HFFc6 (cell line): ENCODE measurements at regions not wholly inside any gene's neighbourhood (a gene's known extent, or its start where the extent isn't known, plus 50 kb on each side); places are given as distances from the start of the nearest gene placed in this dataset.

ENCODE experiments used
- DNase-seq: peaks from one replicate; pipeline ENCODE4 v3.0.0-alpha.2; 2018
- H3K27ac Mint-ChIP-seq: 2 replicates; pipeline ENCODE4 v1.8.0; 2020; ENCODE audit warnings: mild to moderate bottlenecking, mixed read lengths
- H3K27me3 Mint-ChIP-seq: 2 replicates; pipeline ENCODE4 v1.8.0; 2021; ENCODE audit warnings: mild to moderate bottlenecking, moderate library complexity, mixed read lengths; ENCODE audit not compliant: insufficient read depth
- H3K36me3 Mint-ChIP-seq: 2 replicates; pipeline ENCODE4 v1.8.0; 2021; ENCODE audit warnings: low read depth, mixed read lengths
- H3K4me1 Mint-ChIP-seq: 2 replicates; pipeline ENCODE4 v1.8.0; 2020; ENCODE audit warnings: low read depth, mixed read lengths
- H3K4me3 Mint-ChIP-seq: 2 replicates; pipeline ENCODE4 v1.8.0; 2020; ENCODE audit warnings: mild to moderate bottlenecking, moderate library complexity, mixed read lengths
- H3K9me3 Mint-ChIP-seq: 2 replicates; pipeline ENCODE4 v1.8.0; 2020; ENCODE audit warnings: mild to moderate bottlenecking, mixed read lengths
- TF ChIP-seq, protein P1 (sequence below): fragments of 200-600 bp; sonication (generic); IDR thresholded peaks from 2 replicates; pipeline ENCODE4 v1.5.0; 2021; ENCODE audit warnings: antibody characterized with exemption, mild to moderate bottlenecking

DNA sequence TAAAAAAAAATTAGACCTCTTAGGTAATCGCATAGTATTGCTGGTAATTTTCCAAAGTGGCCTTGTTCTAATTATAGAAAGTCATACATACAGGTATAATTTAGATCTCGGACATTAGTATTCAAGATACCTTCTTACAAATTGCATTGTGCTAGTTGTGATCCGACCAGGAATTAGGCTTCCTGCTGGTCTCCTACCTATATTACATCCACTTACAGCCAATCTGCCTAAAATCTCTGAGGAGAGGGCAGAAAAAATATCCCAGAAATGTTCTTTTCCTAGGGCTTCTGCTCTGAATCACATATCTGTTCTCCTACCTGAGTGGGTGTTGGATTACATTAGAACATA, 314.7 kb upstream of the GULP1 start:
- H3K4me1 Mint-ChIP-seq: peaks cover 9% of the 10 kb centered on the region
- no peak overlapping the region for H3K27ac Mint-ChIP-seq
- no peak overlapping the region for H3K4me3 Mint-ChIP-seq
- H3K9me3 Mint-ChIP-seq: no peaks in the 10 kb centered on the region
- TF ChIP-seq, protein P1, sequence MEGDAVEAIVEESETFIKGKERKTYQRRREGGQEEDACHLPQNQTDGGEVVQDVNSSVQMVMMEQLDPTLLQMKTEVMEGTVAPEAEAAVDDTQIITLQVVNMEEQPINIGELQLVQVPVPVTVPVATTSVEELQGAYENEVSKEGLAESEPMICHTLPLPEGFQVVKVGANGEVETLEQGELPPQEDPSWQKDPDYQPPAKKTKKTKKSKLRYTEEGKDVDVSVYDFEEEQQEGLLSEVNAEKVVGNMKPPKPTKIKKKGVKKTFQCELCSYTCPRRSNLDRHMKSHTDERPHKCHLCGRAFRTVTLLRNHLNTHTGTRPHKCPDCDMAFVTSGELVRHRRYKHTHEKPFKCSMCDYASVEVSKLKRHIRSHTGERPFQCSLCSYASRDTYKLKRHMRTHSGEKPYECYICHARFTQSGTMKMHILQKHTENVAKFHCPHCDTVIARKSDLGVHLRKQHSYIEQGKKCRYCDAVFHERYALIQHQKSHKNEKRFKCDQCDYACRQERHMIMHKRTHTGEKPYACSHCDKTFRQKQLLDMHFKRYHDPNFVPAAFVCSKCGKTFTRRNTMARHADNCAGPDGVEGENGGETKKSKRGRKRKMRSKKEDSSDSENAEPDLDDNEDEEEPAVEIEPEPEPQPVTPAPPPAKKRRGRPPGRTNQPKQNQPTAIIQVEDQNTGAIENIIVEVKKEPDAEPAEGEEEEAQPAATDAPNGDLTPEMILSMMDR: no peak
- no peak for DNase-seq
- H3K36me3 Mint-ChIP-seq: no peaks in the 10 kb centered on the region
- no peaks in the 10 kb centered on the region for H3K27me3 Mint-ChIP-seq

DNA sequence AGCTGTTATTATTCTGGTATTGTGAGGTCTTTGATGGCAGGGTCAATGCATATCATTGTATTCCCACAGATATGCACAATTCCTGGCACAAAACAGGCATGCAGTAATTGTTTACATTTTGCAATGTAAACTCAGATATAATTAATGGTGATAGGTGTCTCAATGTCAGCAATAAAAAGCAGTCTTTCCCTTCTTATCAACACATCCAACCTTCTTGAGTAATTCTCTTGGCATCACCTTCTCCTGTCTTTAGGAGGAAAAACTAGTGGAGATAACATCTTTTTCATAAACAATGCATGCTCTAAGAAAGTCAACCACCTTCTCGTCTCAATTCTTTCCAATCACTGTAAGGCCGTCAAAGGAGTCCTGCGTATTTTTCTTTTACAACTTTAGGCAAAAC, 313.3 kb upstream of the GULP1 start:
- no peak for DNase-seq
- H3K4me3 Mint-ChIP-seq: no peak overlapping the region
- no peaks in the 10 kb centered on the region for H3K9me3 Mint-ChIP-seq
- TF ChIP-seq, protein P1: no peak
- H3K4me1 Mint-ChIP-seq: peaks cover 22% of the 10 kb centered on the region
- no peaks in the 10 kb centered on the region for H3K27me3 Mint-ChIP-seq
- no peaks in the 10 kb centered on the region for H3K36me3 Mint-ChIP-seq
- H3K27ac Mint-ChIP-seq: no peak overlapping the region

DNA sequence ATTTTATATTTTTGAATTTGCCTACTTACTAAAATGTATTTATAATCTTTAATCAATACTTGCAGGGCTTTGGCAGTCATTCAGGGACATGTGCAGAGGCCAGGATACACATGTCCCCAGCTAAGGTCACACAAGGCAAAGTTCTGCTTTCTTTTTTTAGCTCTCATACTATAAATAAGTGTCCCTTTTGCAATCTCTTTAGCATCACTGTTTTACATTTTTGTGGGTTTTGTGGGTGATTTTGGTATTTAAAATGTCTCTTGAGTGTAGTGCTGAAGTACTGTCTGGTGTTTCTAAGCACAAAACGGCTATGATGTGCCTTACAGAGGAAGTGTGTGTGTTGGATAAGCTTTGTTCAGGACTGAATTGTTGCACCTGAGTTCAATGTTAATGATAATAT, 309.0 kb upstream of the GULP1 start:
- Mint-ChIP-seq H3K4me3 (no peak overlapping the region), H3K36me3 (no peaks in the 10 kb centered on the region), H3K27ac (0 out of 2 replicates have a peak overlapping the region, but pooled peaks have one; percentile 5), H3K9me3 (no peaks in the 10 kb centered on the region), H3K4me1 (peaks cover 32% of the 10 kb centered on the region), H3K27me3 (no peaks in the 10 kb centered on the region; the same call in 1 of the 2 replicates)
- TF ChIP-seq, protein P1: no peak
- peak; percentile 86 for DNase-seq

DNA sequence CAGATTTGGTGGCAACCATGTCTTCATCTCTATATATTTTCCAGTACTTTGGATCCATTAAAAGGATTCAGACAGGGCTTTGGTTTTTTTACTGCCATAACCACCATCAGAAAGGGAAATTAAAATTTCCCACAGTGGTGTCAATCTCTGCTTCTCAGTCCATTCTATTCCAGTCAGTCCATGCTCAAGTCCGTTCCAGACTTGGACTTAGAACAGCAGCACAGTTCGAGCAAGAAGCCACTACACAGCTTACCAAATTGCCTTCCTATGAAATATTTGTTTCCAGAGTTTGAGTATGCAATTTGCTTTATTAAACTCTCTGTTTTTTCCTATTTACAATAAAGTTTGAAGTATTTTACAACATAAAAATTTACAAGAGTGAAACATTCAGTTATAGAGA, 306.5 kb upstream of the GULP1 start:
- TF ChIP-seq, protein P1: no peak
- DNase-seq: no peak
- Mint-ChIP-seq H3K36me3 (no peaks in the 10 kb centered on the region), H3K9me3 (no peaks in the 10 kb centered on the region), H3K27ac (no peak overlapping the region), H3K27me3 (no peaks in the 10 kb centered on the region; the same call in 1 of the 2 replicates), H3K4me3 (no peak overlapping the region), H3K4me1 (peaks cover 32% of the 10 kb centered on the region)

DNA sequence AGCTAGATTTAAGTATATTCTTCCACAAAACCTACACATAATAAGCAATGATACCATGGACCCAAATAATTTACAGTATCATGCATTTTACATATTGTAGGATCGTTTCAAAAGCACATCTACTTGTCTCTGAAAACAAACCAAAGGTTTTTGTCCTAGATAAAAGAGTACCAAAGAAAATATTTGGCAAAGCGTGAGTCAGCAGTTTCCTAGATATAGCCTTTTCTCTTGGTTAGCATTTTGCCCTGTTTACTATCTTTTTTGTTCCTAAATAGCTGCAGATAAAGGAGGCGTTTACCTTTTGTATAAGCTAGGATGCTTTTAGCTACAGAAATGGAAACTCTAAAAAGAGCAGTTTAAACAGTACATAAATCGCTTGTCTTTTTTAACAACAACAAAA, 305.8 kb upstream of the GULP1 start:
- TF ChIP-seq, protein P1: no peak
- Mint-ChIP-seq H3K9me3 (no peaks in the 10 kb centered on the region), H3K4me3 (no peak overlapping the region), H3K4me1 (peaks cover 32% of the 10 kb centered on the region), H3K27ac (no peak overlapping the region), H3K27me3 (no peaks in the 10 kb centered on the region; the same call in 1 of the 2 replicates), H3K36me3 (no peaks in the 10 kb centered on the region)
- DNase-seq: no peak
